ENCODE measurements at regions not wholly inside any gene's neighbourhood (a gene's known extent, or its start where the extent isn't known, plus 50 kb on each side); places are given as distances from the start of the nearest gene placed in this dataset.
"Not testable (repeated sequence)": the region's sequence is repeated elsewhere in the genome, so short reads cannot be mapped to it uniquely, and the experiment has no call there.

DNA sequence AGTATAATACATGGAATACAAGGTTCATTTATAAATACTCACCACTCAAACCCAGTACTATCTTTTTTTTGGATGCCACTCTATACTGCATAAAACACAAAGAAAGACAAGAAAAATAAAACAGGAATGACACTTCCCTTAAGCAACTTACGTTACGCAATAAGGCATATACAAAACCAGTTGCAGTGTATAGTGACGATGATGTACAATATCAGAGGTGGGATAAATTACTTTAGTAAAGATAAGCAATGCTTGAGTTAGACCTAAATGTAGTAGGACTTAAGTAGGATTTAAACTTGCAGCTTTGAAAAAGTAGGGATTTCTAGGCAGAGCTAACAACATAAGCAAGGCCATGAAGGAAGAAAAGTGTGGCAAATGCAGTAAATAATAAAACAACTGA lies 374.9 kb downstream of the SPRY2 start:
- no peak for DNase-seq

DNA sequence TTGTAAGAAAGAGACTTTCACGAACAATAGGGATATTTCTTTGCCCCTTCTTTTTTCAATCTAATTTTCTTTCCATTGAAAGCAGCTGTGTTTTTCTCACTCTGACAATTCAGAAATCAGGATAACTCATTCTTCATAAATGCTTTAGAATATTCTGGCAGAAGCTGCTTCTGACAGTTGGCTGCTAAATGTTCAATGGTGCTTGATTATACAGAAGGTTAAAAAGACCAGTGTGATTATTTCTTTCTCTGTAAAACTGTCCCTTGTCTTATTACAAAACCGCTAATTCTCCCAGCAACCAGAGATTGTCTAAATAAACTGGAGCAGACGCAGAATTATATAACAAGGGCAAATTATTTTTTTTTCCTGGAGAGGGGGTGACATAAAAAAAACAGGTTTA lies 394.4 kb downstream of the SPRY2 start:
- DNase-seq = no peak

DNA sequence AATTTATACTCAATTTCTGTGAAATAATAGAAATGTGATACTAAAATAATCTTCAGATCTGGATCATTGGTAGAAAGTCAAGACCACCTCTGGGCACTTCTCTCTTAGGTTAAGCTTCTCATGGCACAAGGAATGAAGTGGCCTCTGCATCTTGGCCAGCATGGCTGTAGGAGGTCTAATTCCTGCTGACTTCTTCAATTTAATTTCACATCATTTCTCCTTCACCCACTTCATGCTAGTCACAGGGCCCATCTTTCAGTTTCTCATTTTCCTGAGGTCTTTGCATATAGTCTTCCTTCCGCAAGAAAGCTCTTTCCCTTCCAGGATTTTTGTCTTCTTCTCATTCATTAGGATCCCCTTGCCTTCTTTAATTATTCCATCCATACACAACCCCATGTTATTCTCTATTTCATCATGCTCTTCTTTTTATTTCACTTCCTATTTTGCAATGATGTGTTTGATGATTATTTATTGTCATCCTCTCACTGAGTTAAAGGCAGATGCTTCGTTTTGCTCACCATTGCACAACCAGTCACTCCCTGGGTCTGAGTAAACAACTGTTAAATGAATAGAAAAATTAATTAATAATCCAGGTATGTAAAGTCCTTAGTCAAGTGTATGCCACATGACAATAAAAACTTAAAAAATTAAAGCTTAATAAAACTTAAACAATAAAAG lies 397.4 kb downstream of the SPRY2 start:
- no peak for DNase-seq

DNA sequence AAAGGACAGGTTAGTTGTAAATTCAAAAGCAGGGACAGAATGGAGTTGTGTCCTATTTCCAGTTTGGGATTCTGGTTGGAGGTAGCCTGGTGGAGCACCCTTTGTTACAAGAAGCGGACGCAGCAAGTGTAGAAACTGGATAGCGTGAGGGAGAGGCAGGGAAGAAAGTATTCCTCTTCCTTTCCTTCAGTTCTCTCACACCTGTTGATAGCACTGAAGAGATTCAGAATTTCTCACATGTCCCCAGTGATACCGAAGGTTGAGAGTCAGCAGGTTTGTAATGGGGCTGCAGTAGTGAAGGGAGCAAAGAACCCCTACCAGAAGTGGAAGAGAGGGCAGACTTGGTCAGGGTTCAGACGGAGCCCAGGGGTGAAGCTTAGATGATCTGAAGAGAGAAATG lies 399.2 kb downstream of the SPRY2 start:
- DNase-seq = no peak

DNA sequence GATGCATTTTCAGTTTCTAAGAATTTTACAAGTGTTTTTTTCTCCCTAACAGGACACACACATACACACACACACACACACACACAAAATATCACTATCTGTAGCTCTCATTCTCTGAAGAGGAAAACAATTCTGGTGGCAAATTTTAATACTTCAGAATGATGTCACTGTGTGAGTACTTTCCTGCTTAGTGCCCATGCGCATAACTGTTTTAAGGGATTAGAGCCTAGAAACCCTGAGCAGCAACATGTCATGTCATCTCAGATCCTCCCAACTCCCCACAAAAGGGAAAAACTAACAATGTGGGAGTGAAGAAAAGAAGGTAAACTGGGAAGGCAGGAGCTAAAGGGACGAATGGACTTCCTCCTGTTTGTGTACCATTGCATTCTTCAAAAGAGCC lies 401.2 kb downstream of the SPRY2 start:
- DNase-seq = no peak

DNA sequence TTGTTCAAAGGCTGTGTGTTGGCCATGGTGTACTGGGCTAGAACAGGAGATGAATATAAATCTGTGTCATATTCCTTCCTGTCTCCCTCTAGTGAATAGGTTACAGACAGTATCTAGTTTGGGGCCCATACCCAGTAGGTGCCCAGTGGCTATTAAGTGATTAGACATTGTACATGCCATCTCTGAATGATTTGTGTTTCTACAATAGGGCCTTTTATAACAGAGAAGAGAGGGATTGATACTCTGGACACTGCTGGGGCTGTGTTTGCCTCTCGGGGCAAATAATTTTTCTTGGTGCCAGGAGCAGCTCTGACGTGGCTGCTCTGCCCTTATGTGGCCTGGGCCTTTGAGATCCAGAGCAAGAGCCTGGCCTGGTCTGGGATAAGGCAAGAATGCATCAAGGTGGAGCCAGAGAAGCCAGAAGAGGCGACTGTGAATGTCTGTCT lies 403.1 kb downstream of the SPRY2 start:
- no peak for DNase-seq

DNA sequence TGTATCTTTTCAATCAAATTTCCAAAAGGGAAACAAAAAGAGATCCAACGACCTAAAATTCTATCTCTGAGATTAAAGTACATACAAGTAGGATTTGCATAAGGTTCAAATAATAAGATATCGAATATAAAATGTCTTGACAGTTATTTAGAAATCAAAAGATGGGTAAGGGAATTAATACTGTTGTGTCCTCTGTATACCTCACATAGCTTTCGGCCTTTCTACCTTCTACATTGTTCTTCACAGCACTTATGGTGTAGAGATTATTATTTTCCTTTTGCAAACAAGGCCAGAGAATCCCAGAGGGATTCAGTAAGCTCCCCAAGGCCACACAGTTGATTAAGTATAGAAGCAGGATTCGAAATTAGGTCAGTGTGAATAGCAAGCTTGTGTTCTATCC lies 403.6 kb downstream of the SPRY2 start:
- DNase-seq = no peak

DNA sequence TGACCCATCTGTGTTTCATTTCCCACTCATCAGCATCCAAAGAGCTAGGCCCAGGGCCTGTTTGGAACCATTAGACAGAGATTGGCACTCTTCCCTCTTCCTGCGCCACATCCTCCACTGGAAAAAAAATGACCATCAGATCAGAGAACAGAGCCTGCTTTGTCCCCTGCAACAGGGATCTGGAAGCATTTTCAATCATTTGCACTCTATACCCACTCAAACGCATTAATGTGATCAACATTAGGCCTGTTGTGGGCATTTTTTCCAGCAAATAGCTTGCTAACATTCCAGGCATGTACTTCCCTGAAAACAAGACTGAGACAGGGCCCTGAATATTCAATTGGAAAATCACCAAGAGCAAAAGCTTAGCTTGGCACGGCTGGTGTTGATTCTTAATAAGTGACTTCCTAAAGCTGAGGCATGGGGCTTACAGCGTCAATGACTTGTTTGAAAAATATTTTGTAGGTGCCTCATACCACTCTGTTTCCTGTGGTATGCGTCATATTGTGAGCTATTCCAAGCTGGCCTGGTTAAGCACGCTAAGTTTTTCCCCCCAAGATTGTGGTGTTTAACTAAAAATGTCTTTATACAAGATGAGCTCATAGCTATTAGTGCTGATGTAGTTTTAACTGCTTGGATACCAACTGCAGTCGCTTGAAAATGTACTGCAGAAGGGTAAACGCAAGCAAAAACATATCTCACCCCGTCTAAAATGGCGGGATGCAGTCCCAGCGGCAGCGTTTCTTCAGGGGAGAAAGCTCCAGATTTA lies 404.4 kb downstream of the SPRY2 start:
- no peak for DNase-seq

DNA sequence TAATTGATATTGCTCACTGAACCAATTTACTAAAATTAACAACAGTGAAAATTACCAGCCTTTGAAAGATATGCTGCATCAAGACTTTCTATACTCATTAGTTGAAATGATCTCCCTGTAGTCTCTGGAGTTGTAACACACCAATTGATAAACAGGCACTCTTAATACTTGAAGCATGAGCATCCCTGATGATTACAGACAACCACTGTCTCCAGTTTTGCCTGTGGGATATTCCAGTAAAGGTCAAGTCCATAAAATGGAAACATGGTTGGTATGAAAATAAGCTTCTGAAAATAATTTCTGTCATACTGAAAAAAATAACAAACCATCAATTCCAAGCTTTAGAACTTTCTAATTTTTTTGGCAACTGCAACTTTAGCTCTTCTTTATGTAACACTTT lies 405.8 kb downstream of the SPRY2 start:
- DNase-seq = no peak

DNA sequence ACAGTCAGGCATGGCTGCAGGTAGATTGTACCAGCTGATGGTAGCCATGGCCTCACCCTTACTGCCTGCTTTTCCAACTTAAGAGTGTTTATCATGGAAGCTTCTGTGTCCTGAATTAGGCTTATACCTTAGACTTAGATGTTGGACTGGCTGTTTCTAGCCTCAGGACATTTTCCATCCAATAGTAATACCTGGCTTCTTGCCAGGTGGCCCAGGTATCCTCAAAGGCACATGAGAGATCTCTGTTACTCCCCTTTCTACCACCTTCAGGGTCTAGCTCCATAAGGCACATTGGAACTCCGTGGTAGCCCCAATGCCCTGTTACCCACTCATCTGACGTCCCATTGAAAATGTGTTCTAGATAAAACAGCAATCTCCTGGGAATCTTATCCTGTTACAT lies 407.5 kb downstream of the SPRY2 start:
- DNase-seq = no peak

DNA sequence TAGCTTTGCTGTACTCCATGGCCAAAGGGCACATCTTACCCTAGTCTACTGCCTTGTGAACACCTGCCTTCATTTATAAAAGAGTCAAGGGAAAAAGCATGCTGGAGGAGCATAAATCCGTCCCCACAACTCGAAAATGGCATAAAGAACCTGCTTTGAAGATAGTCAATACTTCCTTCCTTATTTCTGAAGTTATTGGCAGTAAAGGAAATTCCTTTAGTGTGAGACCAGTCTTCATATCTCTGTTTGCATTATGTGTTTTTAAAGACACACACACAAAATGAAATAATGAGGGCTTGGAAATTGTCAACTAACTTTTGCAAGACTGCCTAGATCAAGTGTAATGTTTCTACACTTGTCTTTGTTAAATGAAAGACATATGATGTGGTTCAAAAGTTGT lies 408.4 kb downstream of the SPRY2 start:
- no peak for DNase-seq

DNA sequence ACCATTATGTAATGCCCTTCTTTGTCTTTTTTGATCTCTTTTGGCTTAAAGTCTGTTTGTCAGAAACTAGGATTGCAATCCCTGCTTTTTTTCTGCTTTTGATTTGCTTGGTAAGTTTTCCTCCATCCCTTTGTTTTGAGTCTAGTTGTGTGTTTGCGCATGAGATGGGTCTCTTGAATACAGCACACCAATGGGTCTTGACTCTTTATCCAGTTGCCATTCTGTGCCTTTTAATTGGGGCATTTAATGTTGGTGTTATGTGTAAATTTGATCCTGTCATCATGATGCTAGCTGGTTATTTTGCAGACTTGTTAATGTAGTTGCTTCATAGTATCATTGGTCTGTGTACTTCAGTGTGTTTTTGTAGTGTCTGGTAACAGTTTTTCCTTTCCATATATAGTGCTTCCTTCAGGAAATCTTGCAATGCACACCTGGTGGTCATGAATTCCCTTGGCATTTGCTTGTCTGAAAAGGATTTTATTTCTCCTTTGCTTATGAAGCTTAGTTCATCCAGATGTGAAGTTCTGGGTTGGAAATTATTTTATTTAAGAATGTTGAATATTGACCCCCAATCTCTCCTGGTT lies 416.9 kb downstream of the SPRY2 start:
- DNase-seq = not testable (repeated sequence)

DNA sequence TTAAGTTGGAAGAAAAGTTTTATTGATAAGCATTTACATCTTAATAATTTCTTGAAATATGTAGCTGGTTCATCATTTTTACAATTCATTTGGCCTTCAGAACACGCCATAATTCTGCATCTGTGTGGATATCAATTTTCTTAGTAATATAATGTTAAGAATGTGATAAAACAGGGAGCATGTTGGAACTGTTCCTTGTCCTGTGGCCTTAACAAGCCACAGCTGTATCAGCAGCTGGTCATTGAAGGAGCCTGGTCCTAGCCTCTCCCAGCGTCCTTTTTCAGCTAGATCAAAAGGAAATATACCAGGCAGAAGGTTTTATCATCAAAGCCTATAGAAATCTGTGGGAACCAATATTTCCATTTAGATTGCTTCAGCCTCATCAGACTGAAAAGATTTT lies 421.8 kb downstream of the SPRY2 start:
- DNase-seq = no peak

DNA sequence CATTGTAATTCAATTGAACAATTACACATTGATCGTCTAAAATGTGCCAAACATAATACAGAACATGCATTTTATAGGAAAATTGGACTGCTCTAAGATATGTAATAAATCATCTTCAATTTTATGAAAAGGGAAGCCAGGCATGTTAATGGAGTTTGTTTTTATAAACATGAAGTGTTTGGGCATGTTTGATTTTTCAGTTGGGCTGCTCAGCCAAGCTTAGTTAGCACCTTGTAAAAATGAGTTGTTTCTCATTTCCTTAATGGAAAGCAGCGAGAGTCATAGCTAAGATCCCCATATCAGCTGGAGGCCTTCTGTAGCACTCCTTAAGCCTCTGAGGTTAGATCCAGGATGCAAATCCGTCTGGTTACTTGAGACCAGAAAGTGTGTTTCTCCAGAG lies 422.3 kb downstream of the SPRY2 start:
- no peak for DNase-seq

DNA sequence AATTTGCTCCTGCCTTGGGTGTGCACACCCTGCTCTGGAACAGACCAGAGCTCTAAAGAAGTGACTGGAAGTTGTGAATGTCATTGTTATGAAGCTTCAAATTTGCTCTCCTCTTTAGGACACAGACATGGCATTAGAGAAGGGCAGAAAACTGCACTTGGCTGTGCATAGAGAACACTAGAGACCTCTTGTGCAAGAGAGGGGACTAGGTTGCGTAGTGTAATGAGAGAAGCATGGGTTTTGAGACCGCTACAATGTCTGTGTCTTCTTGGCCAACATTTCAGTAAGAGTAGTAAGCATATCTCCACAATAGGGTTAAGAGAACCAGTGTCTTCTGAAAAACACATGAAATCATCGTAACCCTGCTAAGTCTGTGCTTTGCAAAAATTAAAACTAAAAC lies 423.3 kb downstream of the SPRY2 start:
- no peak for DNase-seq

DNA sequence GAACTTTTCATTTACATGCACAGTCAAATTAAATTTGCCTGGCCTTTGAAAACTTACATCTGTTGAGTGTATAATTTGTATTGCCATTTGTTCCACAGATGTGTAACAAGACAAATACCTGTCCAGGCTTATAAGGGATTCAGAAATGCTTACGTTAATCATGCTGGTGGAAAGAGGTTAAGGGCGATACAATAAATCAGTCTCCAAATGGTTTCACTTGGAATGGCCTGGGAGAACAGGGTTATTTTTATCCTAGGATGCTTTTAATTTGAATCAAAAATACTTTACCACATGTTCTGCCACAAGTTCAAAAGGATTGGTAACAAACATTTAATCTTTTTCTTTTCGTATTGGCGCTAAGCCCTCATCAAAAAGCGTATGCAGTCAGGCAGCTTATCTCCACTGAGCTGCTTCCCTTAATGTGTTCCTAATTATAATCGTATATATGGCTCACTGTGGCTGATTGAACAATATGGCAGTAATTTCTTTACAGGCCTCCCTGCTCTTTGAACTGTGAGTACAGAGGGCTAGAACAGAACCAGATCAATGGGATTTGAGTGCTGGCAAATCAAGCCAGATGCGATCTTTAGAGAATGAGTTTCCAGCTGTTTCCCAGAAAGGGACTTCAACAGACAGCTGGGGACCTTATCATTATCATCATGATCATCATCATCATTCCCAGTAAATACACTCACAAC lies 425.7 kb downstream of the SPRY2 start:
- DNase-seq = no peak

DNA sequence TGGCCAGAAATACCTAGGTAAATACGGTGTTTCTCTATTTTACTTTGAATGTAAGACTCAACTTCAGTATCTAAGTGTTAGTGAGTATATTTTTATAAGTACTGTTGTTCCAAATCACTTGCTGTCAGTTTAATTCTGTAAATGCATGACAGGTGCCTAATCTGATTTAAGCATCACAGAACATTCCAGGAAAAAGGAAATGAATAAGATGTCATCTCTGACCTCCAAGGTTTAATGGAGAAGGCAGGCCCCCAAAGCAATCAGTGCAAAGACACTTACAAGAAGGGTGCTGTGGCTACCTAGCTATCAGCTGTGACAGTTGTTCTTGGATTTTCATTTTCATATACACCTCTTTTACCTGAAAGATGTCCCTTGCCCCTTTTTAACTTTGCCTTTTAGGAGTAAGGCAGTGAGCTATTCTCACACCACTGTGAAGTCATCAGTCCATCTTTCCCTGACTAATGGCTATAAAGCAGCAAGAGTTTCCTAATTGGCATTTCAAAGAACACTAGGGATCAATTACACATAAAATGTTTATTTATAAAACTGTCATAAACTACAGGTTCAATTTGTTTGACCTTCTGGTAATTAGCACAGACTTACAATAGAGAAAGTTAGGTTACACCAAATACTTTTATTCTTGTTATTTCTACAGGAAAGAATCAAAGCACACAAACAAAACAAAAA lies 427.6 kb downstream of the SPRY2 start:
- no peak for DNase-seq

DNA sequence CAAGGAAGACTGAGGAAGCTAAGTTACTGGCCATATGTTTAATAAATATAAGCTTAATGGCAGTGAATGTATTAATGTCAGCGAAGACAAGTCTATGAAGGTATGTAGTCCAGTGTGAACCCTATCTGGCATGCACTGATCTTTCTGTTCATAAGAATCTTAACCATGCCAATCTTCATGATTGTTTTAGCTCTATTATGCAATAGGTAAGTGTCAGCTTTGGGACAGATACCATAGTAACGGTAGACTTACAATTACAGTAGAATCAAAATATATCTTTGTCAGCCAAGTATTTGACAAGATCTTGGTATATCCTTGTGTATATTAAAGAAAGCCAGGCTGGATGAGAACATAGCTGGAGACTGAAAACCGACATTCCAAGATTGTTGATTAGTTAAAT lies 428.5 kb downstream of the SPRY2 start:
- no peak for DNase-seq

DNA sequence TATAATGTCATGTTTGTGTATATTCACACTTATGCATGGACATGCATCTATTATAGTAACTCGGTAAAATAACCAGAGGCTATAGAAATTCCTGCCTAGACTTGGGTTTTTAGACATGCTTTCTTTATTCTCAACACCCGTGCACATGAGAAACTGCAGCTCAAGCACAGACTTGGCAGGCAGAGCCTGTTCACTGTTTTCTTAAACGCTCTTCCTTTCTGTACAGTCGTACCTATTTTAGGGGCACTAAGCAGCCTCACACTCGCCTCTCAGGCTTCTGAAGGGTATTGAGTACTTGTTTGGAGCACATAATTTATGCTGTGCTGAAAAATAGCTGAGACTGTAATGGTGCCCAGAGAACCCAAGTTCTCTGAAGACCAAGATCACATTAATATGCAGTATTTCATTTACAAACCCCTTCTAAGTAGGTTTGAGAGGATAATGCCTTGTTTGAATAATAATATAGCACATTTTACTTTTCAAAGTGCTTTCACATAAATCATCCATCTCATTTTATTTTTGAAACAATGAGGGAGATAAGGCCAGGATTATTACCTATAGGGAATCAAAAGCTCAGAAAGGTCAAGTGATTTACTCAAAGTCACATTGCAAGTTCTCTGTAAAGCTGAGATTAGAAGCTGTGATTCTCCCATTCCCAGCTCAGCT lies 429.9 kb downstream of the SPRY2 start:
- DNase-seq = no peak

DNA sequence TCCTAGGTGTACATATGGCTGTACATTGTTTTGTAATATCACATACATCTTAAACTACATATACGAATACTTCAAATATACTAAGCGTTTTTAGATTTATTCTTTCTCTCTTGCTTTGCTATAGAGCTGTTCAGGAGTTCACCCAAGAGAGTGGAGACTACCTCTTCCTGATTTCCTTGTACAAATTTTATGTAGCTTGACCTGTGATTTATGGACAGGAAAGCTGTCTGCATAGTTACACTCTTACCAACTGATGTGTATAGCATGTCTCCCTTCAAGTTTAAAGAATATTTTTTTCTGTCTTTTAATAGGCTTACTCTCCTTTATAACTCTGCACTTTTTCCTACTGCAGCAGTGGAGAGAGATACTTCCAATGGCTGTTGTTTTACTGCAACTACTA lies 428.7 kb downstream of the NDFIP2 start:
- no peak for DNase-seq

DNA sequence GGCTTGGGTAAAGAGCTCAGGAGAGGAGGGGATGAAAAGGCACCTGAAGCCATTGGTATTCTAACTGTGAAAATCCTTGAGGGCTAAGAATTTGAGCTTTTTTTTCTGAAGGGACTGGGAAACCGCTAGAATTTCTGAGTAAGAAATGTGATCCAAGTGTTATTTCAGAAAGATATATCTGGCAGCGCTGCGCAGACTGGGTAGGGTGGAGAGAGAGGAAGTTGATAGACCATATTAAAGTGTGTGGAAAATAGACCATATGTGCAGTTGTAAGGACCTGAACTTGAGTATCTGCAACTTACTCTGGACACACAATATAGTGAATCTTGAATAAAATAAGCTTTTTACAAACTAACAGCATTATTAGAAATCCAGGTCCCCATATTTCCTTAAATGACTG lies 427.4 kb downstream of the NDFIP2 start:
- DNase-seq = no peak

DNA sequence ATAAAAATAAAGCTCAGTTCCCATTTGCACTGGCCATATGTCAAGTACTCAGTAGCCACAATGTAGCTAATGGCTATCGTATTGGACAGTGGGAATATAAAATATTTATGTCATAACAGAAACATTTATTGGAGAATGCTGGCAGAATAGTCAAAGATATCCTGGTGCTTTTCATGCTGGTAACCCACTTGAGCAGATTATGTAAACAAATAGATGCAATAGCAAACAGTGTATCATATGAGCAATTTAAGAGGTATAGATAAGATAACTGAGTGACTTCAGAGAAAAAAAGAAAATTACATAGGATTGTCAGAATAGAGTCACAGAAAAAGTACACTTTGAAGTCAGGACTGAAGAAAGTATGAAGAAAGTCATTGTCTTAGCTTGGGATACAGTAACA lies 426.6 kb downstream of the NDFIP2 start:
- no peak for DNase-seq

DNA sequence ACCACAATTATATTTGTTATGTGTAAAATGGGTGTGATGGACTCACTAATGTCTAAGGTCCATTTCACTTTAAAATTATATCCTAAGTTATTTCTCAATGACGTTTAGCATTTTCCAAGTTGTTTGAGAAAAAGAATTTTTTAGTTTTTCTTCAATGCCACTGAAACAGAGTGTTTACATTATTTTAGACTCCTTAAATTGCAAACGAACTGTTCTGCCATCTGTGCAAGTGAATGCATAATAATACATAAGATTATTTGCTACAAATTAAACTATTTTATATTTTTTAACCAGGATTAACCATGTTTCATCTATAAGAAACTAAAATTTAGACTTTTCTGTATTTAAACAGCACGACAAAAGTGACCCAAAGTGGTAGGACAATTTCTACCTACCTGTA lies 425.4 kb downstream of the NDFIP2 start:
- no peak for DNase-seq
